Gastrocnemius medialis (tissue), 4 donors: ENCODE measurements at regions not wholly inside any gene's neighbourhood (a gene's known extent, or its start where the extent isn't known, plus 50 kb on each side); places are given as distances from the start of the nearest gene placed in this dataset.

Experiments
- ATAC-seq, 2 donors: fragments of 150-250 bp; one replicate each; pipeline ENCODE4 v1.9.1; 2016
- DNase-seq, 2 donors: peaks; one replicate each; pipeline ENCODE4 v3.0.0-alpha.2; 2019
- H3K27ac ChIP-seq, 4 donors: fragments of 200-600 bp; sonication (generic); 1 replicate in 1 of 4; 2 replicates in 3 of 4; pipeline ENCODE4 v1.5.1; 2016 to 2018; ENCODE audit warnings: mild to moderate bottlenecking in 2 of 4, moderate library complexity in 1 of 4
- H3K27me3 ChIP-seq, 3 donors: fragments of 200-600 bp; sonication (generic) in 2 of 3; 1 replicate in 1 of 3; 2 replicates in 2 of 3; pipeline versions ENCODE4 v1.5.1 to v1.6.0; 2016 to 2019; ENCODE audit warnings: mild to moderate bottlenecking in 1 of 3, moderate library complexity in 1 of 3
- H3K36me3 ChIP-seq, 2 donors: fragments of 200-600 bp; sonication (generic) in 1 of 2; one replicate each; pipeline ENCODE4 v1.5.1; 2017 to 2018
- H3K4me1 ChIP-seq, 2 donors: fragments of 200-600 bp; sonication (generic) in 1 of 2; one replicate each; pipeline ENCODE4 v1.5.1; 2016 to 2017; ENCODE audit warnings: mild to moderate bottlenecking in 2 of 2
- H3K4me3 ChIP-seq, 4 donors: fragments of 200-600 bp; sonication (generic) in 3 of 4; 1 replicate in 1 of 4; 2 replicates in 3 of 4; pipeline ENCODE4 v1.5.1; 2016 to 2019; ENCODE audit warnings: mild to moderate bottlenecking in 2 of 4
- H3K9me3 ChIP-seq, 3 donors: fragments of 200-600 bp; sonication (generic) in 2 of 3; 1 replicate in 1 of 3; 2 replicates in 2 of 3; pipeline ENCODE4 v1.5.1; 2016 to 2019
- POLR2A ChIP-seq, 2 donors: fragments of 450-650 bp; IDR thresholded peaks; one replicate each; pipeline ENCODE4 v1.6.1; 2017; ENCODE audit warnings: antibody characterized with exemption in 2 of 2, mild to moderate bottlenecking in 2 of 2, moderate library complexity in 2 of 2
- in situ Hi-C, 4 donors: fragments of 200-750 bp; cut with MboI; loops; one replicate each; pipeline versions ENCODE4 v1.15.0 to v1.8.0; 2017; ENCODE audit warnings: low sequenced_read_pairs in 4 of 4
- intact Hi-C: fragments of 100-400 bp; cut with DNase I; formaldehyde crosslinking; loops from one replicate; pipeline ENCODE4 v1.15.1; 2023; ENCODE audit warnings: low total_unique reads
- TF ChIP-seq, protein P1 (sequence below), 5 experiments: fragments of 450-650 bp in 3 of 5; fragments of 200-600 bp in 2 of 5; sonication (generic) in 2 of 5; IDR thresholded peaks in 4 of 5; conservative IDR thresholded peaks in 1 of 5; 1 replicate in 4 of 5; 2 replicates in 1 of 5; pipeline ENCODE4 v1.5.1; 2016 to 2019; ENCODE audit warnings: antibody characterized with exemption in 5 of 5, mild to moderate bottlenecking in 3 of 5, moderate library complexity in 3 of 5

DNA sequence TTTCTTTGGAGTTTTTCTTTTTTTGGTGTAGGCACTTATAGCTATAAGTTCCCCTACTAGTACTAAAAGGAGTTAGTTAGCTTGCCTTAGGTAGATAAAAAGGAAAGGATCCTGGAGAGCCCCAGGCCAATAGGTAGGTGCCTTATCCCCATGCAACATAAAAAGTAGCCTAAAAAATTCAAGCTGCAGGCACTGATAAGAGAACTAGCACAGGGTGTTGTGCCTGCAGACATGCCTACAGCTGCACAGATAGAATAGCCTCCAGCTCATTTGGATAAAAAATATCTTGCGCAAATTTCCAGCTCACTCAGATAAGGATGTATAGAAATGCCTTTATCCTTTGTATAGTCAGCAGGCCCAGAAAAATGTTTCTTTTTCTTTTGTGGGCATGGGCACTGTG, 71.4 kb upstream of the UTY start:
- TF ChIP-seq POLR2A (IDR thresholded peaks at IDR 0.05), result no peak
- TF ChIP-seq, protein P1, sequence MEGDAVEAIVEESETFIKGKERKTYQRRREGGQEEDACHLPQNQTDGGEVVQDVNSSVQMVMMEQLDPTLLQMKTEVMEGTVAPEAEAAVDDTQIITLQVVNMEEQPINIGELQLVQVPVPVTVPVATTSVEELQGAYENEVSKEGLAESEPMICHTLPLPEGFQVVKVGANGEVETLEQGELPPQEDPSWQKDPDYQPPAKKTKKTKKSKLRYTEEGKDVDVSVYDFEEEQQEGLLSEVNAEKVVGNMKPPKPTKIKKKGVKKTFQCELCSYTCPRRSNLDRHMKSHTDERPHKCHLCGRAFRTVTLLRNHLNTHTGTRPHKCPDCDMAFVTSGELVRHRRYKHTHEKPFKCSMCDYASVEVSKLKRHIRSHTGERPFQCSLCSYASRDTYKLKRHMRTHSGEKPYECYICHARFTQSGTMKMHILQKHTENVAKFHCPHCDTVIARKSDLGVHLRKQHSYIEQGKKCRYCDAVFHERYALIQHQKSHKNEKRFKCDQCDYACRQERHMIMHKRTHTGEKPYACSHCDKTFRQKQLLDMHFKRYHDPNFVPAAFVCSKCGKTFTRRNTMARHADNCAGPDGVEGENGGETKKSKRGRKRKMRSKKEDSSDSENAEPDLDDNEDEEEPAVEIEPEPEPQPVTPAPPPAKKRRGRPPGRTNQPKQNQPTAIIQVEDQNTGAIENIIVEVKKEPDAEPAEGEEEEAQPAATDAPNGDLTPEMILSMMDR (IDR thresholded peaks at IDR 0.05 in 4 of 5, conservative IDR thresholded peaks at IDR 0.05 in 1 of 5), result no peak
- in situ Hi-C loops, result no loop called here
- no peaks in the 10 kb centered on the region for H3K9me3 ChIP-seq
- intact Hi-C loops, result no loop called here
- H3K4me1 ChIP-seq, result no peaks in the 10 kb centered on the region
- DNase-seq (no peak), ATAC-seq (no peak)
- no peak overlapping the region for H3K27ac ChIP-seq
- no peak overlapping the region for H3K4me3 ChIP-seq
- no peaks in the 10 kb centered on the region for H3K27me3 ChIP-seq
- no peaks in the 10 kb centered on the region for H3K36me3 ChIP-seq

DNA sequence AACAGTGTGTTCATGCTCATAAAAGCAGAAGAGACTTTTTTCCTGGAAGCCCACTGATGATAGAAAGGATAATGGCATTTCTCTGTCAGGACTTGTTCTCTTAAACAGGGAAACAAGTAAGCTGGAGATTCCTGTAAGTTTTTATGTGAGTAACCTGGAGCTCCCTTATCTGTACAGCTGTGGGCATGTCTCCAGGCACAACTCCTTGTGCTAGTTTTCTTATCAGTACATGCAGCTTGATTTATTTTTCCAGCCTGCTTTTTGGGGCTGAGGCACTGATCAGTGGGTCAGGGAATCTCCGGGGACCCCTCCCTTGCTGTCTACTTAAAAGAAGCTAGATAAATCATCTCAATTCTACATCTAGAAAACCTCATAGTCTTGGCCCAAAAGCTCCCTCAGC, 64.7 kb upstream of the UTY start:
- in situ Hi-C loops (no loop called here), intact Hi-C loops (no loop called here)
- no peak overlapping the region for H3K27ac ChIP-seq
- H3K9me3 ChIP-seq, result no peaks in the 10 kb centered on the region
- H3K27me3 ChIP-seq, result no peaks in the 10 kb centered on the region
- DNase-seq (no peak), ATAC-seq (no peak)
- no peak for TF ChIP-seq POLR2A (IDR thresholded peaks at IDR 0.05)
- TF ChIP-seq, protein P1 (IDR thresholded peaks at IDR 0.05 in 4 of 5, conservative IDR thresholded peaks at IDR 0.05 in 1 of 5), result no peak
- no peak overlapping the region for H3K4me3 ChIP-seq
- no peaks in the 10 kb centered on the region for H3K36me3 ChIP-seq
- H3K4me1 ChIP-seq, result no peaks in the 10 kb centered on the region

DNA sequence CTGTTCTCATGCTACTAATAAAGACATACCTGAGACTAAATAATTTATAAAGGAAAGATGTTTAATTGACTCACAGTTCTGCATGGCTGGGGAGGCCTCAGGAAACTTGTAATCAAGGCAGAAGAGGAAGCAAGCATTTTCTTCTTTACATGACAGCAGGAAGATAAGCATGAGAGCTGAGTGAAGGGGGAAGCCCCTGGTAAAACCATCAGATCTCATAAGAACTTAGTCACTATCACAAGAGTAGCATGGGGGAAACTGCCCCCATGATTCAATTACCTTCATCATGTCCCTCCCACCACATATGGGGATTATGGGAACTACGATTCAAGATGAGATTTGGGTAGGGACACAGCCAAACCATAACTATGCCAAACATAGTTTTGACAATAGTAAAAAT, 58.1 kb upstream of the UTY start:
- no peaks in the 10 kb centered on the region for H3K9me3 ChIP-seq
- DNase-seq, result no peak
- TF ChIP-seq, protein P1 (IDR thresholded peaks at IDR 0.05 in 4 of 5, conservative IDR thresholded peaks at IDR 0.05 in 1 of 5), result no peak
- TF ChIP-seq POLR2A (IDR thresholded peaks at IDR 0.05), result no peak
- H3K27ac ChIP-seq, result no peak overlapping the region
- H3K27me3 ChIP-seq, result no peaks in the 10 kb centered on the region
- ATAC-seq, result no peak
- no peaks in the 10 kb centered on the region for H3K4me1 ChIP-seq
- in situ Hi-C loops (no loop called here), intact Hi-C loops (no loop called here)
- no peaks in the 10 kb centered on the region for H3K36me3 ChIP-seq
- no peak overlapping the region for H3K4me3 ChIP-seq
